H54 (cell line): ENCODE measurements at regions not wholly inside any gene's neighbourhood (a gene's known extent, or its start where the extent isn't known, plus 50 kb on each side); places are given as distances from the start of the nearest gene placed in this dataset.
"Not testable (repeated sequence)": the region's sequence is repeated elsewhere in the genome, so short reads cannot be mapped to it uniquely, and the experiment has no call there.

Experiments
- DNase-seq: peaks from one replicate; pipeline ENCODE4 v3.0.0; 2011; ENCODE audit warnings: low spot score, mixed read lengths; ENCODE audit not compliant: insufficient read length
- FAIRE-seq: peaks from 3 replicates; lab custom pipeline; 2011; peaks lifted over from hg19 to GRCh38; lab: Jason Lieb, UNC
- POLR2A ChIP-seq: IDR thresholded peaks from 2 replicates; pipeline ENCODE4 v1.6.1; 2011; ENCODE audit warnings: low read depth, mild to moderate bottlenecking, low read length

DNA sequence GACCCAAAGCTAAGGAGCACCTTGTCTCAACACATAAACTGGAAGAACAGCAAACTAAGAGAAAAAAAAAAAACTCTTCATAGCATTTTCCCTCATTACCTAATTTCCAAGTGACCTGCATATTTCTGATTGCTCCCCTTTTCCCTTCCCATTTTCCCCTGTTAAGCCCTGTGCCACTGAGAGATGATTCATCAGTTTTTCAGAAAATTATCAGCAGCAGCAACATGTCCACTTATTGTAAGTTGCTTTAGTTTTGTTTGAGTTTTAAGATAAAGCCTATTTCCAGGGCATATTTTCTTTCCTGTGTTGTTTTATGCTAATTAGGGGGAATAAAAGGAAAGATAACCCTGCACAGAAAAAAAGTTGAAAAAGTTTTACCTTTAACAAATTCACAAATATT lies 236.2 kb downstream of the LIPI start:
- FAIRE-seq, DNase-seq: not testable (repeated sequence)

DNA sequence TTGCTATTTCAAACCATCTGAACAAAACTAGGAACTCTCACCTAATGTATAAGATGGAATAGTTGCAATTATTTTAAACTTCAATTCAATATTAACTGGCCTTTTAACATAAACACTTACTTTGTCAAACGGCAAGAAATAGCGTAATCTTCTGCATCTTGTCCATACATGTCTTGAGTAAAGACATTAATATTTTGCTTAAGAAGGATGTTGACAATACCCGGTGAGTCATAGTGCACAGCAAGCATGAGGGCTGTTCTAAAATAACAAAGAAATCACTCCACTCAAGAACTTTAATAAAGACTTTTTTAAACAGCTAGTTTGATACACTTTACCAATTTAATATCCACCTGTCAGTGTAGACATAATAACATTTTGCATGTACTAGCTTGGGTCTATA lies 240.9 kb downstream of the LIPI start:
- not testable (repeated sequence) for FAIRE-seq, DNase-seq

DNA sequence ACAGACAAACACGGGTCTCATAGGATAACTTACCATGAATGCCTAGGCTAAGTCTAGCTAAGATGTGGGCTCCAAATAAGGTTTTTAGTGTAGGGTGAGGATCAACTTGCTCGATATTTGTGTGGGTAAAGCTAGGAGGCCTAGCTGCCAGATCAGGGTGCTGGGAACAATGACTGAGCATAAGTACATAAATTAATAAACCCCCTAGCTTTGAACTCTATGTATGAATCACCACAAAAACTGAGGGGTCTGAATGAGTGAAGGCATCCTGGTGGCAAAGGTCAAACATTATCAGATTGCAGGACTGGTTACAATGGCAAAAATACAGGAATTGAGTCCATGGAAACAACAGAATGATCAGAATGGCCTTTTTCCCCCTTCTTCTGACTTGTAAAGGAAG lies 241.8 kb downstream of the LIPI start:
- not testable (repeated sequence) for DNase-seq, FAIRE-seq

DNA sequence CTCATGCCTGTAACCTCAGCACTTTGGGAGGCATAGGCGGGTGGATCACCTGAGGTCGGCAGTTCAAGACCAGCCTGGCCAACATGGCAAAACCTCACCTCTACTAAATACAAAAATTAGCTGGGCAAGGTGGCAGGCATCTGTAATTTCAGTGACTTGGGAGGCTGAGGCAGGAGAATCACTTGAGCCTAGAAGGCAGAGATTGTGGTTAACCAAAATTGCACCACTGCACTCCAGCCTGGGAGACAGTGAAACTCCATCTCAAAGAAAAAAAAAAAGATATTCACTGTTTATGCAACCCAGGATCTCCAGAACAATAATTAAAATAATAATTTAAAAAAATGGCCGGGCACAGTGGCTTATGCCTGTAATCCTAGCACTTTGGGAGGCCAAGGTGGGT lies 247.5 kb downstream of the LIPI start:
- FAIRE-seq, DNase-seq: not testable (repeated sequence)

DNA sequence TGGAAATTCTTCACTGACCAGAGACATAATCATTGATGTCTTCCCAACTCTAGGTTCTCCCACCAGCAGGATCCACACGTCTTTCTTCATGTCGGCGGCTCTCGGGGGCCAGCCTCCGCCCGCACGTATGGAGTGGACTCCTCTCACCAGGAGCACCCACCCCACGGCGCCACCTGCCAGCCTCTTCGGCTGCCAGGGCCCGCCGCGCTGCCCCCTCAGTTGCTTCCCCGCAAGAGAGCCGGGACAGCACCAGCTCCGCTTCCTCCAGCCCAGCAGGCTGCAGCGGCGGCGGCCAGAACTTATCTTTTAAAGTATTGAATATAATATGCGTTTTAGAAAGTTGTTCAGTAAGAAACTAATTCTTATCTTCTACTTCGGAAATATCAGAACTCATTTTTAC lies 273.5 kb downstream of the LIPI start:
- TF ChIP-seq POLR2A = no peak
- FAIRE-seq = no peak

DNA sequence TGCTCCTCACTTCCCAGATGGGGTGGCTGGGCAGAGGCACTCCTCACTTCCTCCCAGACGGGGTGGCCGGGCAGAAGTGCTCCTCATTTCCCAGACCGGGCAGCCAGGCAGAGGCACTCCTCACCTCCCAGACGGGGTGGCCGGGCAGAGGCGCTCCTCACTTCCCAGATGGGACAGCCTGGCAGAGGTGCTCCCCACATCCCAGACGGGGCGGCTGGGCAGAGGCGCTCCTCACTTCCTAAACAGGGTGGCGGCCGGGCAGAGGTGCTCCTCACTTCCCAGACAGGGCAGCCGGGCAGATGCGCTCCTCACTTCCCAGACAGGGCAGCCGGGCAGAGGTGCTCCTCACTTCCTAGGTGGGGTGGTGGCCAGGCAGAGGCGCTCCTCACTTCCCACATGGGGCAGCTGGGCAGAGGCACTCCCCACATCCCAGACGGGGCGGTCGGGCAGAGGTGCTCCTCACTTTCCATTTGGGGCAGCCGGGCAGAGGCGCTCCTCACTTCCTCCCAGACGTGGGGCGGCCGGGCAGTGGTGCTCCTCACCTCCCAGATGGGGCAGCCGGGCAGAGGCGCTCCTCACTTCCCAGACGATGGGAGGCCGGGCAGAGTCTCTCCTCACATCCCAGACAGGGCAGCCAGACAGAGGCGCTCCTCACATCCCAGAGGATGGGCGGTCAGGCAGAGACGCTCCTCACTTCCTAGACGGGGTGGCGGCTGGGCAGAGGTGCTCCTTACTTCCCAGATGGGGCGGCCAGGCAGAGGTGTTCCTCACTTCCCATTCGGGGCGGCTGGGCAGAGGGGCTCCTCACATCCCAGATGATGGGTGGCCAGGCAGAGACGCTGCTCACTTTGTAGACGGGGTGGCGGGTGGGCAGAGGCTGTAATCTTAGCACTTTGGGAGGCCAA lies 274.5 kb downstream of the LIPI start:
- not testable (repeated sequence) for FAIRE-seq, DNase-seq

More for the DNA sequence above, 273.5 kb downstream of the LIPI start:
- DNase-seq = no peak

DNA sequence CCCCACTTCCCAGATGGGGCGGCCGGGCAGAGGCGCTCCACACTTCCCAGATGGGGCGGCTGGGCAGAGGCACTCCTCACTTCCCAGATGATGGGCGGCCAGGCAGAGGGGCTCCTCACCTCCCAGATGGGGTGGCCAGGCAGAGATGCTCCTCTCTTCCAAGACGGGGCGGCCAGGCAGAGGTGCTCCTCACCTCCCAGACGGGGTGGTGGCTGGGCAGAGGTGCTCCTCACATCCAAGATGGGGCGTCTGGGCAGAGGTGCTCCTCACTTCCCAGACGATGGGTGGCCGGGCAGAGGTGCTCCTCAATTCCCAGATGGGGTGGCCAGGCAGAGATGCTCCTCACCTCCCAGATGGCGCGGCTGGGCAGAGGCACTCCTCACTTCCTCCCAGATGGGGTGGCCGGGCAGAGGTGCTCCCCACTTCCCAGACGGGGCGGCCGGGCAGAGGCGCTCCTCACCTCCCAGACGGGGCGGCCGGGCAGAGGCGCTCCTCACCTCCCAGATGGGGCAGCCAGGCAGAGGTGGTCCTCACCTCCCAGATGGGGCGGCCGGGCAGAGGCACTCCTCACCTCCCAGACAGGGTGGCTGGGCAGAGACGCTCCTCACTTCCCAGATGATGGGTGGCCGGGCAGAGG lies 275.2 kb downstream of the LIPI start:
- FAIRE-seq, DNase-seq: not testable (repeated sequence)

DNA sequence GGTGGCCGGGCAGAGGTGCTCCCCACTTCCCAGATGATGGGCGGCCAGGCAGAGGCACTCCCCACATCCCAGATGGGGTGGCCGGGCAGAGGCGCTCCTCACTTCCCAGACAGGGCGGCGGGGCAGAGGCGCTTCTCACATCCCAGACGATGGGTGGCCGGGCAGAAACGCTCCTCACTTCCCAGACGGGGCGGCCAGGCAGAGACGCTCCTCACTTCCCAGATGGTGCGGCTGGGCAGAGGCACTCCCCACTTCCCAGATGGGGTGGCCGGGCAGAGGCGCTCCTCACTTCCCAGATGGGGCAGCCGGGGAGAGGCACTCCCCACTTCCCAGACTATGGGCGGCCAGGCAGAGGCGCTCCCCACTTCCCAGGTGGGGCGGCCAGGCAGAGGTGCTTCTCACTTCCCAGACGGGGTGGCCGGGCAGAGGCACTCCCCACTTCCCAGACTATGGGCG lies 275.8 kb downstream of the LIPI start:
- not testable (repeated sequence) for FAIRE-seq, DNase-seq

DNA sequence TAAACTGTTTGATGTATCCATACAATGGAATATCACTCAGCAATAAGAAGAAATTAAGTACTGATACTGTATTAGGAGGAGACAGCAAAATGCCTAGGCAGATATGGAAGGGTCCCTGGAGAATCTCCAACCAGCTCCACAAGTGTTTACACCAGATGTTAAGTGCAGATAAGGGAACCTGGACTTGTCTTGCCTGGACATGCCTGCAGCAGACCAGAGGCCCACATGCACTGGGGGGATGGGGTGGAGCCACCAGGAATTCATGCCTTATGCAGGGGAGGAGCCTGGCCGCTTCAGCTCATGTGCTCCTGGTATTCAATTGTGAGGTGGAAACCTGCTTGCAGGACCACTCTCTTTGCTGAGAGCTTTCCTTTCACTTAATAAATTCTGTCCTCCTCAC lies 287.6 kb downstream of the LIPI start:
- FAIRE-seq, DNase-seq: not testable (repeated sequence)

DNA sequence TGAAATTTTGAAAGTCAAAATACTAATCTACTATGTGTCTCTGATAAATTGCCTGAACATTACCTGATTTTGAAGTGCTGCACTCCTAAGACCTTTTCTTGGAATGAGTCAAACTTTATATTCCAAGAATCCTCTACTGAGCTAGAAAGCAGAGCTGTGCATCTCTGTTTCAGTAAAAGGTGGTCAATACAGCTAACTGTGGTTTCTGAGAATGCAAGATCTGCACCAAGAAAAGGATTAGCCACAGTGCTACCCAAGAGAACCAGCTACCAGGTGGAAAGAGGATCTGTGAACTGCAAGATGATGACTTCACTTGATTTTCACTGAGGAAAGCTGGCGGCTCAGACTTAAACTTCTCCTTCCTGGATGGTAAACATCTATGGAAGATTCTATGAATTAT lies 289.3 kb downstream of the LIPI start:
- DNase-seq, FAIRE-seq: not testable (repeated sequence)

DNA sequence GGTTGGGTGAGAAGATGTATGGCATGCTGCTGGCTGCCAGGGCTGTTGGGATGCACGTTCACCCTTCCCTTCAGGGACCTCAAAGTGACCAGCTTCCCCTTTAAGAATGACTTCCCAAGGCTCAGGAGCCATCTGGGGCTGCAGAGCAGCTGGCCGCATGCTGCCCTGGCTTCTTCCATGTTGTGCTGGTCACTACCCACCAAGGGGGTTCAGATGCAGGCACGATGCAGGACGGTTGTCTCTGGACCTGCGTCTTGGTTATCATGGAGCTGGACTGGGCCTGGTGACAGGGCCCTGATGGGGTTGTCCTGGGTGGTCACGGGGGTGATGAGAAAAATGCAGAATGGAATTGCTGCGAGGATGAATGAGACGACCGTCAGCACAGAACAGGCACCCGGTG lies 297.8 kb downstream of the POTED start:
- FAIRE-seq = not testable (repeated sequence)

DNA sequence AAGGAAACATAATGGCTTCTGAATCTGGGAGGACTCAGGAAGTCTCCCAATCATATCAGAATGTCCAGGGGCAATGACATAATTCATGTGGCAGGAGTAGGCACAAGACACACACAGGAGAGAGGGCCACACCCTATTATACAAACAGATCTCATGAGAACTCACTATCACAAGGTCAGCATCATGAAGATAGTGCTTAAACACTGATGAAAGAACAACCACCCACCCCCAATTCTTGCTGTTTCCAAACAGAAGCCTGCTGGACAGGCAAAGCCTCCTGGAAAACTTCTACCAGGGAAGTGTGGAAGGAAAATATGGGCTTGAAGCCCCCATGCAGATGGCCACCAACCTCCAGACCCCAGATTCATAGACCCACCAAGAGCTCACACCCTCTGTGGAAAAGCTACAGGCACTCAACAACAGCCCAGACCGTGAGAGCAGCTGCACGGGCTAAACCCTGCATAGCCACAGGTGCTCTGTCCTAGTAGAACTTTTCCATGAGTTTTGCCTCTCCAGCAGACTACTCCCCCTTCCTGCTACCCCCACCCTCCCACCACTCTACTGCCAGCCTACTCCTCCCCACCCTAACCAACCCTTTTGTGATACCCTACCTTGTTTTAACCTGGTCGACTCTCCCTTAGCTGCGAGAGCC lies 287.1 kb downstream of the POTED start:
- not testable (repeated sequence) for FAIRE-seq, DNase-seq

More for the DNA sequence above, 297.8 kb downstream of the POTED start:
- DNase-seq = not testable (repeated sequence)

DNA sequence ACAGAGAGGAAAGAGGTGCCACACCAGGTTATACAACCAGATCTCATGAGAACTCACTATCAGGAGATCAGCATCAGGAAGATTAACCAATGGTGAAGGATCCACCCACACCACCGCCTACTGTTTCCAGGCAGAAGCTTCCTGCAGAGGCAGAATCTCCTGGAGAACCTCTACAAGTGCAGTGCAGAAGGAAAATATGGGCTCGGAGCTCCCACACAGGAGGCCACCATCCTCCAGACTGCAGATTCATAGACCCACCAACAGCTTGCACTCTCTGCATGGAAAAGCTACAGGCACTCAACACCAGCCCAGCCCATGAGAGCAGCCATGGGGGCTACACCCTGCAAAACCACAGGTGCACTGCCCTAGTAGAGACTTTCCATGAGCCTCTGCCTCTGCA lies 284.0 kb downstream of the POTED start:
- DNase-seq, FAIRE-seq: not testable (repeated sequence)

DNA sequence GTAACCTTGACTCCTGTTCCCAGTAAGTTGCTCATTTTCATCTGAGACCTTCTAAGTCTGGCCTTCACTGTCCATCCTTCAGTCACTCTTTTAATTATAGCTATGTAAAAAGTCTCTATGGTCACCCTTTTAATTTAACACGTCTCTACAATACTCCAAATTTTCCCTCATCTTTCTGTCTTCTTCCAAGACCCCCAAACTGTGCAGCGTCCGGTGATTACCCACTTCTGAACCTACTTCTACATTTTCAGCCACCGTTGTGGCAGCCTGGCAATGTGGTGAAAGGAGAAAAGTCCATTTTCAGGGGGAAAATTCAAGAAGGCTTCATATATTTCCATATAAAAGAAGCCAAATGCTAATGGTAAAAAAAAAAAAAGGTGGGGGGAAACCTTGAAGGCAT lies 283.4 kb downstream of the POTED start:
- not testable (repeated sequence) for FAIRE-seq

DNA sequence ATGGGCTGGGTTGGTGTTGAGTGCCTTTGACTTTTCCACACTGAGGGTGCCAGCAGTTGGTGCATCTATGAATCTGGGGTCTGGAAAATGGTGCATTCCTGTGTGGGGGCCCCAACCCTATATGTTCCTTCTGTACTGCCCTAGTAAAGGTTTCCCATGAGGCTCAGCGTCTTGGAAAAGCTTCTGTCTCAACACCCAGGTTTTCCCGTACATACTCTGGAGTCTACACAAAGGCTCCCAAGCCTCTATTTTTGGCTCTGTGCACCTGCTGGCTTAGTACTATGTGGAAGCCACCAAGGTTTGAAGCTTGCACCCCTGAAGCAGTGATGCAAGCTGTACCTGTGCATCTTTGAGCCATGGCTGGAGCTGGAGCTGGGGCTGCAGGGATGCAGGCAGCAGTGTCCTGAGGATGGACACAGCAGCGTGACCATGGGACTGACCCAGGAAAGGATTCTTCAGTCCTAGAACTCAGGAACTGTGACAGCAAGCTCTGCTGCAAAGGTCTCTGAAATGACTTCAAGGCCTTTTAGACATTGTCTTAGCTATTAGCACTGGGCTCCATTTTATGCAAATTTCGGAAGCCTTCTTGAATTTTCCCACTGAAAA lies 282.7 kb downstream of the POTED start:
- FAIRE-seq, DNase-seq: not testable (repeated sequence)

More for the DNA sequence above, 283.4 kb downstream of the POTED start:
- DNase-seq = not testable (repeated sequence)

DNA sequence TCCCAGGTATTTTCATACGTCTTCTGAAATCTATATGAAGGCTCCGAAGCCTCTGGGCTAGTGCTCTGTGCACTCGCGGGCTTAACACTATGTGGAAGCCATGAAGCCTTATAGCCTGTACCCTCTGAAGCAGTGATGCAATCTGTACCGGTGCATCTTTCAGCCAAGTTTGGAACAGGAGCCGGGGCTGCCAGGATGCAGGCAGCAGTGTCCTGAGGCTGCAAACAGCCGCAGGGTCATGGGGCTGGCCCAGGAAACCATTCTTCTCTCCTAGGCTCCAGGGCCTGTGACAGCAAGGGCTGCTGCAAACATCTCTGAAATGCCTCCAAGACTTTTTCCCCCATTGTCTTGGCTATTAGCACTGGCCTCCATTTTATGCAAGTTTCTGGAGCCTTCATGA lies 279.6 kb downstream of the POTED start:
- not testable (repeated sequence) for FAIRE-seq, DNase-seq

DNA sequence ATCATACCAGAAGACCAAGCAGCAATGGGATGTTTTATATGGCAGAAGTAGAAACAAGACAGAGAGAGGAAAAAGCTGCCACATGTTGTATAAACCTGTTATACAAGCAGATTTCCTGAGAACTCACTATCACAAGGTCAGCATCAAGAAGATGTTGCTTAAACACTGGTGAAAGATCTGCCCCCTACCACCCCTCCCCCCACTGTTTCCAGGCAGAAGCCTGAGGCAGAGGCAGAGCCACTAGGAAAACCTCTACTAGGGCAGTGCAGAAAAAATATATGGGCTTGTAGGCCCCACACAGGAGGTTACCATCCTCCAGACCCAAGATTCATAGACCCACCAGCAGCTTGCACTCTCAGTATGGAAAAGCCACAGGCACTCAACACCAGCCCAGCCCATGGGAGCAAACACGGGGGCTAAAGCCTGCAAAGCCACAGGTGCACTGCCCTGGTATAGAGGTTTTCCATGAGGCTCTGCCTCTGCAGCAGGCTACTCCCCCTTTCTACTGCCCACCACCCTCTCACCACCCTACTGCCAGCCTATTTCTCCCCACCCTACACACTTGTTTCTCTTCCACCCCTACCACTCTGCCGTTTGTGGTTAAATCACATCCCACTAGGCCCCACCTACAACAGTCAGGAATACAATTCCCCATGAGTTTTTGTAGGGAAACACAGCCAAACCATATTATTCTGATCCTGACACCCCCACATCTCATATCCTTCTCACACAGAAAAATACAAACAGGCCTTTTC lies 274.2 kb downstream of the POTED start:
- DNase-seq, FAIRE-seq: not testable (repeated sequence)

DNA sequence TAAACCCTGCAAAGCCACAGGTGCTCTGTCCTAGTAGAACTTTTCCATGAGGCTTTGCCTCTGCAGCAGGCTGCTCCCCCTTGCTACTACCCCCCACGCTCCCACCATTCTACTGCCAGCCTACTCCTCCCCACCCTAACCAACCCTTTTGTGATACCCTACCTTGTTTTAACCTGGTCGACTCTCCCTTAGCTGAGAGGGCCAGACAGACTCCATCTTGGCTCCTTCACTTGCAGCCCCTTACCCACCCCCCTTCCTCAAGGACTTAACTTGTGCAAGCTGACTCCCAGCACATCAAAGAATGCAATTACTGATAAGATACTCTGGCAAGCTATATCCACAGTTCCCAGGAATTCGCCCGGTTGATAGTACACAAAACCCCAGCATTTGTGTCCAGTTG lies 267.9 kb downstream of the POTED start:
- FAIRE-seq, DNase-seq: not testable (repeated sequence)

DNA sequence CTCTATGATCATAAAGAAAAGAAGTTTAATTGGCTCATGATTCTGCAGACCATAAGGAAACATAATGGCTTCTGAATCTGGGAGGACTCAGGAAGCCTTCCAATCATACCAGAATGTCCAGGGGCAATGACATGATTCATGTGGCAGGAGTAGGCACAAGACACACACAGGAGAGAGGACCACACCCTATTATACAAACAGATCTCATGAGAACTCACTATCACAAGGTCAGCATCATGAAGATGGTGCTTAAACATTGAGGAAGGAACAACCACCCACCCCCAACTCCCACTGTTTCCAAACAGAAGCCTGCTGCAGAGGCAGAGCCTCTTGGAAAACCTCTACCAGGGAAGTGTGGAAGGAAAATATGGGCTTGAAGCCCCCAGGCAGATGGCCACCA lies 267.4 kb downstream of the POTED start:
- not testable (repeated sequence) for FAIRE-seq

More for the DNA sequence above, 267.4 kb downstream of the POTED start:
- not testable (repeated sequence) for DNase-seq
